ENCODE measurements at regions not wholly inside any gene's neighbourhood (a gene's known extent, or its start where the extent isn't known, plus 50 kb on each side); places are given as distances from the start of the nearest gene placed in this dataset.
"Not testable (repeated sequence)": the region's sequence is repeated elsewhere in the genome, so short reads cannot be mapped to it uniquely, and the experiment has no call there.

GRCh38 chr5:105940181-105940580 is 1730.6 kb downstream of the EFNA5 start:
- DNase-seq = no peak

- no peak for DNase-seq
Measured at GRCh38 chr5:105934171-105934570, 1736.6 kb downstream of the EFNA5 start.

DNA sequence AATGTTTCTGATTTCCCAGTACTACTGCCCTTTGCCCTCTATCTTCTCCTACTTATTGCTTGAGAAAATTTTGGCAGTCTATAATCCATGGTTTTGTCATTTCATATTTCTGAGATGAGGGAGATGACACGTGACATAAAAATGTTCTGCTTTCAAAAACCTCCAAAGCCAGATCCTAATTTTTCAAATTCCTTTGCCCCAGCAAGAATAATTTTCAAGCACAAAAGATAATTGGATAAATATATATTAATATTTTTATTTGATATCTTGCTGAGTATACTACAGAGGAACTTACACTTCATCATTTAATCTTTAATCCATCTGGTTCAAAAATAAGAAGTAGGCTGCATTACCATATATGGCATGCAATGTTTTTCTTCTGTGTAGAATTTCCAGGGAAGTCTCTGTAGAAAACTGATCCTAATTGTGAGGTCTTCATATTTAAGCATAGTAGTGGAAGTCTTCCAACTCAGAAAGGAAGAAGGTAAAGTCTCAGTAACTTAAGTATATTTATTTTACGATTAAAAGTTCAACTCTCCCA is 1738.8 kb downstream of the EFNA5 start:
- DNase-seq = no peak

- no peak for DNase-seq
Measured at GRCh38 chr5:105929858-105930257, 1740.9 kb downstream of the EFNA5 start.

DNA sequence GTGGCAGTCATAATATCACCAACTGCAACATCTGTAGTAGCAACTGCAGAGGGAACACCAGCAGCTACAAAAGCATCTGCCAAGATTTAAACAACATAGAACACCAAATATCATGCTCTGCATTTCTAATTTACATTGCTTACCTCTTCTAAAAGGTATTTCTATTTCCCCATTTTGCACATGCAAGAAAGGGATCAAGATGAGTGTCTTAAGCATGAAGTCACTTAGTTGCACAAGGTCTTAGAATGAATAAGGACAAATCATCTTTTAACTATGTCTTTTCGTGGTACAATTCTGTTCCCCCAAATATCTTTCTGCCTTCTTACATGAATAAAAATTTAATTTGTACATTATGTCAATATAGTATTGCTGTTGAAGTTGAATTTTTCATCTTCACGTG is 1746.4 kb downstream of the EFNA5 start:
- no peak for DNase-seq

- DNase-seq = no peak
Measured at GRCh38 chr5:105922574-105922973, 1748.2 kb downstream of the EFNA5 start.

DNA sequence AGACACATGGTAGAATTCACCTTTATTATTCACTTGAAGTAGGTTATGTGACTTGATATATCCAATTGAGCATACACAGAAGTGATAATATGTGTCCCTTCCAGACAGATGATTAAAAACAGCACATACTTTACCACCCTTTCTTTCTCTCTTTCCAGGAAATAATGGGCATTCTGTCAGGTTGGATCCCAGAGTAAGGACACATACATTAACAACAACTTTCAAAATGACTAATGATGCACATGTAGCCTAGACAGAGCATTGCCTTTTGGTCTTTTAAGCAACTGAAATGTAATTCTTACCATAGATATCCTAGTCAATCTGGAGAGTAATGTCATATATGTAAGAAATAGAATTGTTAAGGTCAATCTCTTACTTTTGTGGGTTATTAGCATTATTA is 1748.7 kb downstream of the EFNA5 start:
- DNase-seq = no peak

DNA sequence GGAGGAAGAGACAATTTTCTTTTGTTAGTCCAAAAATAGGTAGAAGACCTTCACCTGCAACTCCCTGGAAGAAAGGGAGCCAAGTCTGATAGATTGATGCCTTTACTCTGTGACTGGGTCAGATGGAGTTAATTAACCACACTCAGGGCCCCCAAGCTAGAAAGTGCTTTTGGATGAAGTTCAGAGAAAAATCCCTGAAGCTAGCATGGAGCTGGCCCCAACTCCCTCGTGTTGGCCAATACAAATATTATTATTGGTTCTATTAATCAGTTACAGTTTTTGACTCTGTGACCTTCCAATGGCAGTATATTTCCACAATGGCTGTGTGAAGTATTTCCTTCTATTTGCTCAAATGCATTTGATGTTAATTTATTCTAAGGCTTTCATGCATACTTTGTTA is 1753.5 kb downstream of the EFNA5 start:
- DNase-seq = no peak

DNA sequence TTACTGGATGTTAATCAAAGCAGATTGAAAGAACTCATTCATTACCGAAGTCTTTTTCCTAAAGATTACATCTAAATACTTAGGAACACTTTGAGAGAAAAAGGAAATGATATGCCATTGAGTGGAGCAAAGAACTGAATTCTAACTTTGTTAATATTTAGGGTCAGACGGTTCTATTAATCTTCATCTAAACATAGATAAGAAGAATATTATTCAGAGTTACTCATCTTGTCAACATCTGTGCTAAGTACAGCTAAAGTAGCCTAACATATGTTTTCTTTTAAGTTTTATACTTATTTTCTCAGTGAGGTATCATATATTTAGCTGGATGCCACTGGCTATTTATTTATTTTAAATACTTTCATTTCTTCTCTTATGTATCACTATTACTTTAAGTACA is 1763.7 kb downstream of the EFNA5 start:
- no peak for DNase-seq

DNA sequence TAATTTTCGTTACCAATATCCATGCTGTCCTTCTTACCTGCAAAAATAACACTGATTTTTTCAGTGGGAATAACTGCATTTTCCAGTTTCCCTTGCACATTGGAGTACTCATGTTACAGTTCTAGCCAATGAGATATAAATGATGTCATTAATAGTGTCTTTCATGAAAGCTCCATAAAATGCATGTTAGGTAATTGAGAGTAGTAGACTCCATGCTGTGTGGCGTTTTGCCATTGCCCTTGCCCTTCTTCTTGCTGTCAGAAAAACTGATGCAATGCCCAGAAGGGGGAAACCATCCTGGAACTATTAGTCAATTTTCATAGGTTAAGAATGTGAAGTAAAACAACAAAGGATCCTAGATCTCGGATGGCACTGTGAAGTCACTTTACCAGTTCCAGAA is 1765.3 kb downstream of the EFNA5 start:
- DNase-seq = no peak

- no peak for DNase-seq
Measured at GRCh38 chr5:105903069-105903468, 1767.7 kb downstream of the EFNA5 start.

GRCh38 chr5:105899726-105900125 is 1771.0 kb downstream of the EFNA5 start:
- DNase-seq = no peak

DNA sequence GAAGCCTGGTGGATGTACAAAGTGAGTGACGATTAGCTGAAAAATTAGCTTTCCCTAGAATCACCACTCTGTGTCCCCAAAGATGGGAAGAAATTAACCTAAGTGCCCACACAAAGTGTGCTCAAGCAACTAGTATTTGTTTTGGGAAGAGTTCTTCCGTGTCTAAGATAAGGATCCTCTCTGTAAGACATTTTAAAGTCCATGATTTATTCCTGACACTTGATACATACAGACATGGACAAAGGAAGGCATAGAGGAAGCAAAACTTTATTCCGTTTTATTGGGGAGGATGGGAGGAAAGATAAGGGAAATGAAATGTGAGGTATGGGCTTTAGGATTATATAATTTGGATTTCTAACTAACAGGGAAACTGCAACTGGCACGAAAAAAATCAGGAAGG is 1772.6 kb downstream of the EFNA5 start:
- DNase-seq = no peak

DNA sequence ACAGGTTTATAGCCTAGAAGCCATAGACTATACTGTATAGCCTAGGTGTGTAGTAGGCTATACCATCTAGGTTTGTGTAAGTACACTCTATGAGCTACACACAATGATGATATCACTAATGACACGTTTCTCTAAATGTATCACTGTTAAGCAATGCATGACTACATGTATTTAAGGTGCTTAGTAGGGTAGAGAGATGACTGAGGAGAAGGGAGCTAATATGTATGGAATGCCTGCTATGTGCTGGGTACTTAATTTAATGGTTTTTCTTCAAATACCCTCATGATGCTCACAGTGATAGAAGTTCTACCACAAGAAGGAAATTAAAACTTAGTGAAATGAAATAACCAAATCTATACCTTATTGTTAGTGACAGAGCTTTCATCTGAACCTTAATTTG is 1785.5 kb downstream of the EFNA5 start:
- DNase-seq = no peak

DNA sequence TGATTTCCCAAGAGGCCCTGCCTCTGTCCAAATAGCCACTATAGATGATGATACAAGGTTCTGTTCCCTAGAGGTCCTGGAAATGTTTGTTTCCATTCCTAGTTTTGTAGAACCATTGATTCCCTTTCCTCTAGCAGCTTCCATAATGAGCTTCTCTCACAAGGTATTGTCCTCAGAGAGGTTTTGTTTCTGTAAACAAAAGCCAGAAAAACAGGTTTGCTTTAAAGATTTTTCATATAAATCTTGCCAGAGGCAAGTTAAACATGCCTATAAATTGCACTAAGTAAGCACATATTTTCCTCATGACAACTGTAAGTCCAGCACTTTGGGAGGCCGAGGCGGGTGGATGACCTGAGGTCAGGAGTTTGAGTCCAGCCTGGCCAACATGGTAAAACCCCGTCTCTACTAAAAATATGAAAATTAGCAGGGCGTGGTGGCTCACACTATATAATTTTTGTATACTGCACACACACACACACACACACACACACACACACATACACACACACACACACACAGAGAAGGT is 1787.7 kb downstream of the EFNA5 start:
- no peak for DNase-seq

GRCh38 chr5:105878402-105878801 is 1792.3 kb downstream of the EFNA5 start:
- DNase-seq = no peak

DNA sequence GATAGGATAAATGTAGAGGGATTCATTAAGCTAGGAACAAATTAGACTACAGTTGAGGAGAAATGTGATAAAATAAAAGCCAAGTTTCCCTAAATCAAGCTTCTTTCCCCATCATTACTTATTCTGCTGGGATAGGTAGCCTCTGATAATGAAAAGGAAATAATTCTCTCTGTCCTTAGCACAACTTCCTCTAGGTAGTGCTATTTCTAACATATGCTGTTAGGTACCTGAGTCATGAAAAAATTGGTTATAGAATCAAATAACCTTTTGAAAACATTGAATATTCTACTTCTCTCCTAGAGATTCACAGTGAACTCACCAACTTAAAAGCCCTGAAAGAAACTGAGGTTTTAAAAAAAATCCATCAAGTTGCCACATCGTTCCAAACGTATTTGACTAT is 1793.1 kb downstream of the EFNA5 start:
- no peak for DNase-seq

- no peak for DNase-seq
Measured at GRCh38 chr5:105874316-105874715, 1796.4 kb downstream of the EFNA5 start.

DNA sequence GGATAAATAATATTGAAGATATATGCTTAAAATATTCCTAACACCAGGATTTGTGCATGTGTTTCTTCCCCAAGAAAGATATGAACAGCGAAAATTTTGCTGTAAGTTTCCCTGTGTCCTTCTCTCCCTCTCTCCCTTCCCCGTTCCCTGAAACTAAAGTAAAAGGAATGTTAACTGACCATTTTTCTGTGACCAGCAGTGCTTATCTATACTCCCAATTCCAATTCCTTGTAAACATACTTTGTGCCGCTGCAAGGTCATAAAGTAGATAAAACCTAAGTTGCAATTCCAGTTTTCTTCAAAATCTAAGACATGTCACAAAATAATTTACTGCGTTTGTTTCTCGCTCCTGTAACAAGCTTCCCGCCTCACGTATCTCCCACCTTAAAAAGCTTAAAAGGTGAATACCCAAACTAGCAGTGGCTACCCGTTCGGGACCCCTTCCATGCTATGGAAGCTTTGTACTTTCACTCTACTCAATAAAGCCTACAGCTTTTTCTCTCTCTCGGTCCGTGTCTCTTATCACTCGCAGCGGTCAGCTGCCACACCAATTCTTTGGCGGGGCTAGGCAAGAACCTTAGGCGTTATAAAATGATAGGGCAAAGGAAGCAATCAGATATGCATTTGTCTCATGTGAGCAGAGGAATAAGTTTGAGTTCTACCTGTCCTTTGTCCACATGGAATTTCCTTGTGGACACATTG is 1798.0 kb downstream of the EFNA5 start:
- no peak for DNase-seq

GRCh38 chr5:105868038-105868780 is 1802.5 kb downstream of the EFNA5 start:
- no peak for DNase-seq

DNA sequence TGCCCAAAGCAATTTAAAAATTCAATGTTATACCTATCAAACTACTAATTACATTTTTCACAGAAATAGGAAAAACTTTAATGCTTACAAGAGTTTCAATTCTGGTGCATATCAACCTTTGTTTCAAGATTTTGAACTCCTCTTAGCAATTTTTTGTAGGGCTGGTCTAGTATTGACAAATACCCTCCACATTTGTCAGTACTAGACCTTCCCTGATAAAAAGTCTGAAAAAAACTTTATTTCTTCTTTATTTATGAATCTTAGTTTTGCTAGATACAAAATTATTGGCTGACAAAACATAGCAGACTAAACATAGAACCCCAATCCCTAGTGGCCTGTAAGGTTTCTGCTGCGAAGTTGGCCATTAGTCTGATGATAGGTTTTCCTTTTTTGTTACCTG is 1804.9 kb downstream of the EFNA5 start:
- DNase-seq = no peak

DNA sequence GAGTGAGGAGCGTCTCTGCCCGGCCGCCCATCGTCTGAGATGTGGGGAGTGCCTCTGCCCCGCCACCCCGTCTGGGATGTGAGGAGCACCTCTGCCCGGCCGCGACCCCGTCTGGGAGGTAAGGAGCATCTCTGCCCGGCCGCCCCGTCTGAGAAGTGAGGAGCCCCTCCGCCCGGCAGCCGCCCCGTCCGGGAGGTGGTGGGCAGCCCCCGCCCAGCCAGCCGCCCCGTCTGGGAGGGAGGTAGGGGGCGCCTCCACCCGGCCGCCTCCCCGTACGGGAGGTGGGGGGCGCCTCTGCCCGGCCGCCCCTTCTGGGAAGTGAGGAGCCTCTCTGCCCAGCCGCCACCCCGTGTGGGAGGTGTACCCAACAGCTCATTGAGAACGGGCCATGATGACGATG is 1811.4 kb downstream of the EFNA5 start:
- not testable (repeated sequence) for DNase-seq

DNA sequence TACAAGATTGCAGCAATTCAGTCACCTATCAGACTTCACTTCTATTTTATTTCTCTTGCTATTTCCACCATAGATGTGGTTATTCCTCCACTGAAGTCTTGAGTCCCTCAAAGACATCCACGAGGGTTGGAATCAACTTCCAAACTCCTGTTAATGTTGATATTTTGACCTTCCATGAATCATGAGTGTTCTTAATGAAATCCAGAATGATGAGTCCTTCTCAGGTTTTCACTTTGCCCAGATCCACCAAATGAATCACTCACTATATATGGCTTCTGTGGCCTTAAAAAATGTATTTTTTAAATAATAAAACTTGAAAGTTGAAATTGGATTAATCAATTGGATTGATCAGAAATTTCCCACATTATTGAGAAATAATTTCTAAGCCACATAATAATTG is 1821.0 kb downstream of the EFNA5 start:
- no peak for DNase-seq

GRCh38 chr5:105840800-105841199 is 1829.9 kb downstream of the EFNA5 start:
- DNase-seq = no peak
